MM.1S (cell line): ENCODE measurements at regions not wholly inside any gene's neighbourhood (a gene's known extent, or its start where the extent isn't known, plus 50 kb on each side); places are given as distances from the start of the nearest gene placed in this dataset.

Source experiments
- EZH2 ChIP-seq: fragments of 300-600 bp; sonication (generic); optimal IDR thresholded peaks from 2 replicates; pipeline ENCODE3; 2017; ENCODE audit warnings: low read depth, mild to moderate bottlenecking, antibody characterized with exemption, low read length, mixed read lengths
- TF ChIP-seq, protein P1 (sequence below): fragments of 300-600 bp; sonication (generic); IDR thresholded peaks from 2 replicates; pipeline ENCODE4 v1.5.1; 2016; ENCODE audit warnings: antibody characterized with exemption, low read length, mixed read lengths

DNA sequence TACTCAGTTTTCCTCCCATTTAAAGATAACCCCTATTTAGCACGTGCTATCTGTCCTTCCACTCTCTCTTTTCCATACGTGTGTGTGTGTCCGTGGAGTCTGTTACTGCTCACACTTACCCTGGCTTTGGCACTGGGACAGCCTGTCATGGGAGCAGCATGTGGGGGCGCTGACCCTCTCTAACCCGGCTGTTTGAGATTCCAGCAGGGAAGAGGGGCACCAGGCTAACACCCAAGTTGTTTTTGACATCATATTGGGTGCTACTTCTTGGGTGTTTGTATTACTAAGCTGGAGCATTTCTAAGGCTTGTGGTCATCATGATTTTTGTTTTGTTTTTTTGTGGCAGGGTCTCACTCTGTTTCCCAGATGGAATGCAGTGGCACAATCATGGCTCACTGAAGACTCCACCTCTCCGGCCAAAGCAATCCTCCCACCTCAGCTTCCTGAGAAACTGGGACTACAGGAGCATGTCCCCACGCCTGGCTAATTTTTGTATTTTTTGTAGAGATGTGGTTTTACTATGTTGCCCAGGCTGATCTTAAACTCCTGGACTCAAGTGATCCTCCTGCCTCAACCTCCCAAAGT lies 56.9 kb upstream of the SIMC1 start:
- TF ChIP-seq, protein P1, sequence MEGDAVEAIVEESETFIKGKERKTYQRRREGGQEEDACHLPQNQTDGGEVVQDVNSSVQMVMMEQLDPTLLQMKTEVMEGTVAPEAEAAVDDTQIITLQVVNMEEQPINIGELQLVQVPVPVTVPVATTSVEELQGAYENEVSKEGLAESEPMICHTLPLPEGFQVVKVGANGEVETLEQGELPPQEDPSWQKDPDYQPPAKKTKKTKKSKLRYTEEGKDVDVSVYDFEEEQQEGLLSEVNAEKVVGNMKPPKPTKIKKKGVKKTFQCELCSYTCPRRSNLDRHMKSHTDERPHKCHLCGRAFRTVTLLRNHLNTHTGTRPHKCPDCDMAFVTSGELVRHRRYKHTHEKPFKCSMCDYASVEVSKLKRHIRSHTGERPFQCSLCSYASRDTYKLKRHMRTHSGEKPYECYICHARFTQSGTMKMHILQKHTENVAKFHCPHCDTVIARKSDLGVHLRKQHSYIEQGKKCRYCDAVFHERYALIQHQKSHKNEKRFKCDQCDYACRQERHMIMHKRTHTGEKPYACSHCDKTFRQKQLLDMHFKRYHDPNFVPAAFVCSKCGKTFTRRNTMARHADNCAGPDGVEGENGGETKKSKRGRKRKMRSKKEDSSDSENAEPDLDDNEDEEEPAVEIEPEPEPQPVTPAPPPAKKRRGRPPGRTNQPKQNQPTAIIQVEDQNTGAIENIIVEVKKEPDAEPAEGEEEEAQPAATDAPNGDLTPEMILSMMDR: no peak
- no peak for TF ChIP-seq EZH2
